A549 (cell line): ENCODE measurements at regions not wholly inside any gene's neighbourhood (a gene's known extent, or its start where the extent isn't known, plus 50 kb on each side); places are given as distances from the start of the nearest gene placed in this dataset.

Experiments used
- ATAC-seq, 2 experiments: fragments of 200-7000 bp in 1 of 2; fragments of >200 bp in 1 of 2; cut with Nextera tagmentation in 1 of 2; cut with Tn5 transposase in 1 of 2; 3 replicates each; pipeline versions ENCODE4 v1.8.0 to v1.9.1; 2018 to 2020; ENCODE audit warnings: mild to moderate bottlenecking in 1 of 2, moderate library complexity in 1 of 2
- CTCF ChIA-PET: fragments of 300-600 bp; sonication (Branson Sonifier 250); formaldehyde crosslinking; extraction: SDS; loops from one replicate; lab custom pipeline; 2021; ENCODE audit warnings: antibody characterized with exemption, inconsistent platforms; lab: Yijun Ruan, JAX
- POLR2A ChIA-PET: fragments of 350-600 bp; formaldehyde crosslinking; extraction: SDS; loops from one replicate; lab custom pipeline; 2021; ENCODE audit warnings: antibody characterized with exemption, inconsistent platforms; lab: Yijun Ruan, JAX
- DNase-seq, 2 experiments: peaks; one replicate each; pipeline versions ENCODE4 v3.0.0 to v3.0.0-alpha.2; 2011 to 2016; ENCODE audit warnings: low read depth in 1 of 2, low spot score in 1 of 2
- FAIRE-seq: peaks from 2 replicates; lab custom pipeline; 2011; peaks lifted over from hg19 to GRCh38; lab: Jason Lieb, UNC
- H3K27ac ChIP-seq, 2 experiments: fragments of >200 bp; sonication (Bioruptor Twin); formaldehyde crosslinking; 3 replicates each; pipeline ENCODE4 v1.5.1; 2016 to 2017
- H3K4me1 ChIP-seq: fragments of >200 bp; sonication (Bioruptor Twin); formaldehyde crosslinking; 3 replicates; pipeline ENCODE4 v1.6.1; 2016
- H3K4me2 ChIP-seq: fragments of >200 bp; sonication (Bioruptor Twin); formaldehyde crosslinking; 3 replicates; pipeline ENCODE4 v1.6.1; 2016
- H3K4me3 ChIP-seq: fragments of >200 bp; sonication (Bioruptor Twin); formaldehyde crosslinking; 3 replicates; pipeline ENCODE4 v1.5.1; 2016
- H3K9me3 ChIP-seq: fragments of >200 bp; sonication (Bioruptor Twin); formaldehyde crosslinking; 3 replicates; pipeline ENCODE4 v1.6.1; 2016
- CBX2 ChIP-seq: fragments of 200-600 bp; sonication (generic); IDR thresholded peaks from 2 replicates; pipeline ENCODE4 v1.6.1; 2016; ENCODE audit warnings: low read depth, mild to moderate bottlenecking, borderline replicate concordance
- ELK1 ChIP-seq: fragments of 150-350 bp; IDR thresholded peaks from 2 replicates; pipeline ENCODE4 v1.6.1; 2014; ENCODE audit warnings: low read depth, mild to moderate bottlenecking, low read length
- EP300 ChIP-seq, 2 experiments: fragments of >200 bp; sonication (Bioruptor Twin); formaldehyde crosslinking; IDR thresholded peaks; 2 replicates in 1 of 2; 3 replicates in 1 of 2; pipeline ENCODE4 v1.6.1; 2016 to 2017
- FOSB ChIP-seq: fragments of 250-450 bp; sonication (Bioruptor Pico); IDR thresholded peaks from 2 replicates; pipeline ENCODE4 v1.5.0; 2020; ENCODE audit warnings: mild to moderate bottlenecking, moderate library complexity
- HOXB5 ChIP-seq: fragments of 250-450 bp; sonication (Bioruptor Pico); IDR thresholded peaks from 2 replicates; pipeline ENCODE4 v1.5.0; 2020; ENCODE audit warnings: mild to moderate bottlenecking, moderate library complexity
- NR3C1 ChIP-seq: fragments of >200 bp; sonication (Bioruptor Twin); formaldehyde crosslinking; IDR thresholded peaks from 3 replicates; pipeline ENCODE4 v1.6.1; 2017
- POLR2A ChIP-seq: IDR thresholded peaks from 2 replicates; pipeline ENCODE4 v1.6.1; 2012; ENCODE audit warnings: mild to moderate bottlenecking, low read length
- RAD21 ChIP-seq, 2 experiments: fragments of >200 bp in 1 of 2; sonication (Bioruptor Twin) in 1 of 2; formaldehyde crosslinking in 1 of 2; IDR thresholded peaks in 1 of 2; conservative IDR thresholded peaks in 1 of 2; 2 replicates in 1 of 2; 3 replicates in 1 of 2; pipeline ENCODE4 v1.6.1; 2012 to 2018; ENCODE audit warnings: inconsistent platforms in 1 of 2
- SMC3 ChIP-seq: fragments of >200 bp; sonication (Bioruptor Twin); formaldehyde crosslinking; IDR thresholded peaks from 3 replicates; pipeline ENCODE4 v1.6.1; 2018; ENCODE audit warnings: inconsistent platforms
- SREBF2 ChIP-seq: fragments of 450-650 bp; IDR thresholded peaks from 2 replicates; pipeline ENCODE4 v1.6.1; 2014; ENCODE audit warnings: mild to moderate bottlenecking, moderate library complexity
- TP53 ChIP-seq: fragments of 250-450 bp; sonication (Bioruptor Pico); IDR thresholded peaks from 2 replicates; pipeline ENCODE4 v1.5.0; 2021; ENCODE audit warnings: mild to moderate bottlenecking, moderate library complexity
- ZNF302 ChIP-seq: fragments of 250-450 bp; sonication (Bioruptor Pico); IDR thresholded peaks from 2 replicates; pipeline ENCODE4 v1.9.0; 2021; ENCODE audit warnings: inconsistent platforms, mild to moderate bottlenecking, moderate library complexity
- ZSCAN20 ChIP-seq: fragments of 250-450 bp; sonication (Bioruptor Pico); IDR thresholded peaks from 2 replicates; pipeline ENCODE4 v1.8.0; 2022; ENCODE audit warnings: mild to moderate bottlenecking, moderate library complexity
- WGBS: methylation state at CpG from one replicate; pipeline ENCODE4 v1.1.6; 2017; ENCODE audit errors: missing lambda C conversion rate; 5-methylcytosine and 5-hydroxymethylcytosine counted together
- TF ChIP-seq, protein P1 (sequence below): fragments of 250-450 bp; sonication (Bioruptor Pico); IDR thresholded peaks from 2 replicates; pipeline ENCODE4 v1.5.0; 2020; ENCODE audit warnings: low read depth, mild to moderate bottlenecking, moderate library complexity
- TF ChIP-seq, protein P2 (sequence below): IDR thresholded peaks from 2 replicates; pipeline ENCODE4 v1.6.1; 2012
- TF ChIP-seq, protein P3 (sequence below): fragments of >200 bp; sonication (Bioruptor Twin); formaldehyde crosslinking; IDR thresholded peaks from 2 replicates; pipeline ENCODE4 v1.6.1; 2016

- H3K4me3 ChIP-seq: no peak overlapping the region
- ATAC-seq (no peak), DNase-seq (no peak), FAIRE-seq (no peak)
- peaks cover 2% of the 10 kb centered on the region; the same call in 1 of the 3 replicates for H3K4me1 ChIP-seq
- peaks cover 2% of the 10 kb centered on the region; the same call in 1 of the 3 replicates for H3K9me3 ChIP-seq
- POLR2A ChIA-PET: no interaction called here
- WGBS: 93% methylated on average over 6 of the region's 6 CpGs
- H3K27ac ChIP-seq: peak overlapping the region in 1 of 2 experiments; percentile 2; a peak in 1 of 6 replicates
- CTCF ChIA-PET: no interaction called here
- TF ChIP-seq SREBF2: no peak
- TF ChIP-seq, protein P1, sequence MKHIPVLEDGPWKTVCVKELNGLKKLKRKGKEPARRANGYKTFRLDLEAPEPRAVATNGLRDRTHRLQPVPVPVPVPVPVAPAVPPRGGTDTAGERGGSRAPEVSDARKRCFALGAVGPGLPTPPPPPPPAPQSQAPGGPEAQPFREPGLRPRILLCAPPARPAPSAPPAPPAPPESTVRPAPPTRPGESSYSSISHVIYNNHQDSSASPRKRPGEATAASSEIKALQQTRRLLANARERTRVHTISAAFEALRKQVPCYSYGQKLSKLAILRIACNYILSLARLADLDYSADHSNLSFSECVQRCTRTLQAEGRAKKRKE (CRISPR knock-in tag): no peak
- H3K4me2 ChIP-seq: no peak overlapping the region
Measured at GRCh38 chr7:47682874-47683273, 101.0 kb upstream of the TNS3 start.

DNA sequence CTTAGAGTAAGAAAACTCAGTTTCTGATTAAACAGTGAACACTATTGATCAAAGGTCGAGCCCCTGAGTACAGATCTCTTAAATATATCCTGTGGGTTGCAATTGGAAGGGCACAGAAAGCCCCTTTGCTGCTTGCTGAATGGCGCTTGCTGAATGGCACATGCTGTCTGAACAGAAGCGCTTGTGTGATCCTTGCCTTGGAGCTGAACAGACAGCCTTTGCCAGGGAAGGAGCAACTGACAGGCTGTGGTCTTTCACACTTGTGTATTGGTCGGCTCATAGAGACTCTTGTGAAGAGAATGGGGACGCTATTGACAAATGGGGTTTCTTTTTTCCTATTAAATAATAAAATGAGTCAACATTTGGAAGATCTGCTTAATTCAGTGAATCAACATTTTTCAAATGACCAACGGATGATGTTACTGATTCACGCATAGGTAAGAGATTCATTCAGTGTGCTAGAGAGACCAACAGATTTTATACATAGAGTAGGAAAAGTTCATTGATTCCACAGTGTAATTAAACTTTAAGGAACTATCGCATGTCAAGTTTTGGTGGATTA lies 99.4 kb upstream of the TNS3 start:
- Histone ChIP-seq H3K27ac (peak overlapping the region in 1 of 2 experiments; percentile 55; a peak in 3 of 6 replicates), H3K4me1 (peaks cover 2% of the 10 kb centered on the region; the same call in 1 of the 3 replicates)
- TF ChIP-seq TP53 (CRISPR knock-in tag): no peak
- no peak for TF ChIP-seq RAD21 (conservative IDR thresholded peaks at IDR 0.05 in 1 of 2, IDR thresholded peaks at IDR 0.05 in 1 of 2)
- TF ChIP-seq SMC3: no peak
- TF ChIP-seq CBX2: no peak
- TF ChIP-seq, protein P2, sequence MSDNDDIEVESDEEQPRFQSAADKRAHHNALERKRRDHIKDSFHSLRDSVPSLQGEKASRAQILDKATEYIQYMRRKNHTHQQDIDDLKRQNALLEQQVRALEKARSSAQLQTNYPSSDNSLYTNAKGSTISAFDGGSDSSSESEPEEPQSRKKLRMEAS: no peak
- no peak for TF ChIP-seq ZNF302 (CRISPR knock-in tag)
- TF ChIP-seq HOXB5: no peak
- TF ChIP-seq FOSB (CRISPR knock-in tag): no peak
- TF ChIP-seq ZSCAN20: no peak
- TF ChIP-seq NR3C1: no peak
- TF ChIP-seq POLR2A: no peak
- TF ChIP-seq, all 56 proteins: peak for 0
- FAIRE-seq (no peak), ATAC-seq (no peak), DNase-seq (no peak)
- Histone ChIP-seq H3K4me3 (no peak overlapping the region), H3K4me2 (no peak overlapping the region), H3K9me3 (peaks cover 12% of the 10 kb centered on the region)
- CTCF ChIA-PET: no interaction called here
- POLR2A ChIA-PET: no interaction called here
- 85% methylated on average over 8 of the region's 8 CpGs for WGBS

DNA sequence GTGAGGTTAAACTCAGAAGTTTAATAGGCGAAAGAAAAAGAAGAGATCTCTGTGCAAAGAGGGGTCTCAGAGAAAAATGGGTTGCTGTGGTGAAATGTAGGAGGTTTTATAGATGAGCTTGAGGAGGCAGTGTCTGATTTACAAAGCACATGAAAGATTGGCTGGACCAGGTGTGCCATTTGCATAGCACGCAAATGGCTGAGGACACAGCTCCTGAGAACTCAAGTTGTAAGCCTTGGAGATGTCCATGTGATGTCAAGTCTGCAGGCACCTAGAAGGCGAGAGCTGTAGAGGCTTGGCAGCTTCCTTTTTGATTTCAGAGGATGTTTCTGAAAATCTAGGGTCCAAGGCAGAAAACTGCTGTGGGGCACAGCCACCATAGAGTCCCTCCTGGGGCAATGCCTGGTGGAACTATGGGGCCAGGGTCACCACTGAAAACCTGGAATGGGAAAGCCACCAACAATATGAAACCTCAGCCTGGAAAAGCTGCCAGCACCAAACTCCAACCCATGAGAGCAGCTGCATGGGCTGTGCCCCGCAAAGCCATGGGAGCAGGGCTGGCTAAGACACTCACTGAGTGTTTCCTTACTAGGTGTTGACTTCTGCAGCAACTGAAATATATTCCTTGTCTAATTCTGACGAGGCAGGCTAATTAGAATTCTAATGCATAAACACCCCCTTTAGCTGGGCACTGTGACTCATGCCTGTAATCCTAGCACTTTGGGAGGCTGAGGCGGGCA lies 96.9 kb upstream of the TNS3 start:
- Histone ChIP-seq H3K4me3 (no peak overlapping the region), H3K27ac (peak overlapping the region in 1 of 2 experiments; percentile 46; a peak in 2 of 6 replicates)

More for the DNA sequence above, 96.9 kb upstream of the TNS3 start:
- POLR2A ChIA-PET: no interaction called here
- Histone ChIP-seq H3K4me1 (peaks cover 2% of the 10 kb centered on the region; the same call in 1 of the 3 replicates), H3K4me2 (no peak overlapping the region), H3K9me3 (peaks cover 12% of the 10 kb centered on the region)
- TF ChIP-seq, protein P3, sequence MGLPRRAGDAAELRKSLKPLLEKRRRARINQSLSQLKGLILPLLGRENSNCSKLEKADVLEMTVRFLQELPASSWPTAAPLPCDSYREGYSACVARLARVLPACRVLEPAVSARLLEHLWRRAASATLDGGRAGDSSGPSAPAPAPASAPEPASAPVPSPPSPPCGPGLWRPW: no peak
- TF ChIP-seq EP300 (IDR thresholded peaks at IDR 0.05) (no peak), ELK1 (no peak)
- FAIRE-seq (no peak), ATAC-seq (no peak), DNase-seq (no peak)
- 92% methylated on average over 6 of the region's 6 CpGs for WGBS
- CTCF ChIA-PET: interaction anchor here (0.8 to 1.7 kb wide), 6 partner anchors 9 to 140 kb away, joined by 3 to 6 read pairs (median 3); no protein-coding TSS in a partner anchor
